ENCODE measurements at regions not wholly inside any gene's neighbourhood (a gene's known extent, or its start where the extent isn't known, plus 50 kb on each side); places are given as distances from the start of the nearest gene placed in this dataset.

DNA sequence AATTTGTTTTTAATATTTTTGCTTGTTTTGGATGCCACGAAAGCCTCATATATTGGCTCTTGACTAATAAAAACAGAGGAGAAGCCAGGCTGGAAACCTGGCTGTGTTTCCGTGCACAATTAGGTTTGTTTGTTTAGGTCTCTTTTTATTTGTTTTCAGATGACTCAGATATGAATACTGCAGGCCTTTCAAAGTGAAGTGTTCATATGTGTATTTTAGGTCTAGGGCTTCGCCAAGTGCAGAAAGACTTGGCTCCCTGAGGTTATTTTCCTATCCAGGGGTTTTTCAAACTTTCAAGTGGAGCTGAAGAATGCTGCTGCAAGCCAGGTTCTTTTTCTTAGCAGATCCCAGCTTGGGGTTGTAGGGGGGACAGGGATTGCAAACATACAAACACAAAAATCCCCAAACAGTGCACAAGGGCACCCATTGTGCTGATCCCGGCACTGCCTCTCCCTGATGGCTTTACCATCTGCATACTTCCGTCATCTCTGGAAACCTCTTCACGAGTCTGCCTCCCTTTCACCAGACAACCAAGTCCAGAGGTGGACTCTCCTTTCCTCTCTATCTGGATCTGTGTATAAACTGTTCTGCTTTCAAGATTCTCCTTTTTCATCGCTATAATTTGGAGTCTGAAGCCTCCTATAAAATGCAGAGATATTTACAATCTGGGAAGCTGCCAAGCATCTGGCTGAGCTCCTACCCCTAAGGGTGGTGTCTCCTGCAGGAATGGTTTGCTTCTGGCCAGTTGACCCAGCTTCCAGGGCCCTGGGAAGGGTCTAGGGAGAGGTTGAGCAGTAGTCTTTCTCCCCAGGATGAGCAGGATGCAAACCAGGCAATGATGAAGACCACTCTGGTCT is 108.6 kb downstream of the SMIM20 start:
- TF ChIP-seq CTCF (IDR thresholded peaks at IDR 0.05) (no peak), POLR2A (IDR thresholded peaks at IDR 0.05) (no peak)
